ENCODE measurements at regions not wholly inside any gene's neighbourhood (a gene's known extent, or its start where the extent isn't known, plus 50 kb on each side); places are given as distances from the start of the nearest gene placed in this dataset.

GRCh38 chr2:235287375-235287733 is 206.5 kb upstream of the AGAP1 start:
- DNase-seq (ENCODE audit: insufficient read length, low spot score) (no peak), FAIRE-seq (no peak)

- FAIRE-seq (no peak), DNase-seq (ENCODE audit: insufficient read length, low spot score) (no peak)
Observed at GRCh38 chr2:235291461-235291860, 202.4 kb upstream of the AGAP1 start.

GRCh38 chr2:235293061-235293460 is 200.8 kb upstream of the AGAP1 start:
- DNase-seq (ENCODE audit: insufficient read length, low spot score) (no peak), FAIRE-seq (no peak)

GRCh38 chr2:235295831-235296230 is 198.0 kb upstream of the AGAP1 start:
- FAIRE-seq (no peak), DNase-seq (ENCODE audit: insufficient read length, low spot score) (no peak)

GRCh38 chr2:235300368-235301201 is 193.3 kb upstream of the AGAP1 start:
- FAIRE-seq (no peak), DNase-seq (ENCODE audit: insufficient read length, low spot score) (no peak)

- DNase-seq (ENCODE audit: insufficient read length, low spot score) (no peak), FAIRE-seq (no peak)
Observed at GRCh38 chr2:235301202-235302076, 192.4 kb upstream of the AGAP1 start.

GRCh38 chr2:235302263-235302662 is 191.6 kb upstream of the AGAP1 start:
- FAIRE-seq = no peak
- DNase-seq (ENCODE audit: insufficient read length, low spot score) = no peak

- FAIRE-seq = no peak
Observed at GRCh38 chr2:235303499-235304291, 190.1 kb upstream of the AGAP1 start.

GRCh38 chr2:235305678-235306077 is 188.2 kb upstream of the AGAP1 start:
- no peak for FAIRE-seq
- DNase-seq (ENCODE audit: insufficient read length, low spot score) = no peak

More at GRCh38 chr2:235303499-235304291, 190.1 kb upstream of the AGAP1 start:
- no peak for DNase-seq (ENCODE audit: insufficient read length, low spot score)

- FAIRE-seq (no peak), DNase-seq (ENCODE audit: insufficient read length, low spot score) (no peak)
Observed at GRCh38 chr2:235311044-235311443, 182.8 kb upstream of the AGAP1 start.

GRCh38 chr2:235312571-235312970 is 181.3 kb upstream of the AGAP1 start:
- no peak for FAIRE-seq
- DNase-seq (ENCODE audit: insufficient read length, low spot score) = no peak

- DNase-seq (ENCODE audit: insufficient read length, low spot score) (no peak), FAIRE-seq (no peak)
Observed at GRCh38 chr2:235314371-235314930, 179.4 kb upstream of the AGAP1 start.

GRCh38 chr2:235319095-235319494 is 174.7 kb upstream of the AGAP1 start:
- no peak for DNase-seq (ENCODE audit: insufficient read length, low spot score)
- no peak for FAIRE-seq

- FAIRE-seq (no peak), DNase-seq (ENCODE audit: insufficient read length, low spot score) (no peak)
Observed at GRCh38 chr2:235320326-235320725, 173.5 kb upstream of the AGAP1 start.

- FAIRE-seq = no peak
- DNase-seq (ENCODE audit: insufficient read length, low spot score) = no peak
Observed at GRCh38 chr2:235324324-235324723, 169.5 kb upstream of the AGAP1 start.

GRCh38 chr2:235325151-235325550 is 168.7 kb upstream of the AGAP1 start:
- FAIRE-seq (no peak), DNase-seq (ENCODE audit: insufficient read length, low spot score) (no peak)

- DNase-seq (ENCODE audit: insufficient read length, low spot score) (no peak), FAIRE-seq (no peak)
Observed at GRCh38 chr2:235328991-235329390, 164.9 kb upstream of the AGAP1 start.

- DNase-seq (ENCODE audit: insufficient read length, low spot score) = no peak
- no peak for FAIRE-seq
Observed at GRCh38 chr2:235330775-235331451, 162.9 kb upstream of the AGAP1 start.

GRCh38 chr2:235332240-235332890 is 161.5 kb upstream of the AGAP1 start:
- DNase-seq (ENCODE audit: insufficient read length, low spot score) = no peak
- FAIRE-seq = no peak

GRCh38 chr2:235333076-235333475 is 160.8 kb upstream of the AGAP1 start:
- DNase-seq (ENCODE audit: insufficient read length, low spot score) = no peak
- no peak for FAIRE-seq
